ENCODE measurements at regions not wholly inside any gene's neighbourhood (a gene's known extent, or its start where the extent isn't known, plus 50 kb on each side); places are given as distances from the start of the nearest gene placed in this dataset.

- no peak for DNase-seq (ENCODE audit: low read depth)
These were observed 125.9 kb upstream of the FSTL4 start for GRCh38 chr5:133738271-133738670.

GRCh38 chr5:133736512-133736911 lies 124.2 kb upstream of the FSTL4 start:
- DNase-seq (ENCODE audit: low read depth) = no peak

- no peak for DNase-seq (ENCODE audit: low read depth)
These were observed 123.0 kb upstream of the FSTL4 start for GRCh38 chr5:133735346-133735745.

GRCh38 chr5:133734916-133735315 lies 122.6 kb upstream of the FSTL4 start:
- no peak for DNase-seq (ENCODE audit: low read depth)

- no peak for DNase-seq (ENCODE audit: low read depth)
These were observed 120.2 kb upstream of the FSTL4 start for GRCh38 chr5:133732536-133732935.

- no peak for DNase-seq (ENCODE audit: low read depth)
These were observed 119.6 kb upstream of the FSTL4 start for GRCh38 chr5:133731951-133732350.

GRCh38 chr5:133730866-133731265 lies 118.5 kb upstream of the FSTL4 start:
- no peak for DNase-seq (ENCODE audit: low read depth)

GRCh38 chr5:133730346-133730745 lies 118.0 kb upstream of the FSTL4 start:
- DNase-seq (ENCODE audit: low read depth) = no peak

GRCh38 chr5:133729800-133730199 lies 117.5 kb upstream of the FSTL4 start:
- no peak for DNase-seq (ENCODE audit: low read depth)

- no peak for DNase-seq (ENCODE audit: low read depth)
These were observed 116.1 kb upstream of the FSTL4 start for GRCh38 chr5:133728475-133728874.

- DNase-seq (ENCODE audit: low read depth) = no peak
These were observed 115.3 kb upstream of the FSTL4 start for GRCh38 chr5:133727636-133728035.

- DNase-seq (ENCODE audit: low read depth) = no peak
These were observed 111.5 kb upstream of the FSTL4 start for GRCh38 chr5:133723651-133724366.

- DNase-seq (ENCODE audit: low read depth) = no peak
These were observed 110.8 kb upstream of the FSTL4 start for GRCh38 chr5:133723126-133723525.

- DNase-seq (ENCODE audit: low read depth) = no peak
These were observed 109.0 kb upstream of the FSTL4 start for GRCh38 chr5:133721365-133721764.

GRCh38 chr5:133718457-133718856 lies 106.1 kb upstream of the FSTL4 start:
- DNase-seq (ENCODE audit: low read depth) = no peak

GRCh38 chr5:133716532-133717183 lies 104.3 kb upstream of the FSTL4 start:
- DNase-seq (ENCODE audit: low read depth) = no peak

GRCh38 chr5:133715616-133716015 lies 103.3 kb upstream of the FSTL4 start:
- no peak for DNase-seq (ENCODE audit: low read depth)

- DNase-seq (ENCODE audit: low read depth) = no peak
These were observed 102.9 kb upstream of the FSTL4 start for GRCh38 chr5:133715216-133715615.

GRCh38 chr5:133714161-133714915 lies 102.0 kb upstream of the FSTL4 start:
- DNase-seq (ENCODE audit: low read depth) = no peak

GRCh38 chr5:133713751-133714150 lies 101.4 kb upstream of the FSTL4 start:
- no peak for DNase-seq (ENCODE audit: low read depth)

- no peak for DNase-seq (ENCODE audit: low read depth)
These were observed 100.9 kb upstream of the FSTL4 start for GRCh38 chr5:133713209-133713608.

GRCh38 chr5:133712562-133712961 lies 100.2 kb upstream of the FSTL4 start:
- no peak for DNase-seq (ENCODE audit: low read depth)

GRCh38 chr5:133709209-133709725 lies 96.9 kb upstream of the FSTL4 start:
- no peak for DNase-seq (ENCODE audit: low read depth)
